ENCODE measurements at regions not wholly inside any gene's neighbourhood (a gene's known extent, or its start where the extent isn't known, plus 50 kb on each side); places are given as distances from the start of the nearest gene placed in this dataset.

- DNase-seq (ENCODE audit: low read depth in 1 of 2, low spot score in 1 of 2): no peak
These were observed 476.4 kb downstream of the MIAT start for GRCh38 chr22:27133681-27134314.

GRCh38 chr22:27134315-27134701, 476.9 kb downstream of the MIAT start:
- no peak for DNase-seq (ENCODE audit: low read depth in 1 of 2, low spot score in 1 of 2)

DNA sequence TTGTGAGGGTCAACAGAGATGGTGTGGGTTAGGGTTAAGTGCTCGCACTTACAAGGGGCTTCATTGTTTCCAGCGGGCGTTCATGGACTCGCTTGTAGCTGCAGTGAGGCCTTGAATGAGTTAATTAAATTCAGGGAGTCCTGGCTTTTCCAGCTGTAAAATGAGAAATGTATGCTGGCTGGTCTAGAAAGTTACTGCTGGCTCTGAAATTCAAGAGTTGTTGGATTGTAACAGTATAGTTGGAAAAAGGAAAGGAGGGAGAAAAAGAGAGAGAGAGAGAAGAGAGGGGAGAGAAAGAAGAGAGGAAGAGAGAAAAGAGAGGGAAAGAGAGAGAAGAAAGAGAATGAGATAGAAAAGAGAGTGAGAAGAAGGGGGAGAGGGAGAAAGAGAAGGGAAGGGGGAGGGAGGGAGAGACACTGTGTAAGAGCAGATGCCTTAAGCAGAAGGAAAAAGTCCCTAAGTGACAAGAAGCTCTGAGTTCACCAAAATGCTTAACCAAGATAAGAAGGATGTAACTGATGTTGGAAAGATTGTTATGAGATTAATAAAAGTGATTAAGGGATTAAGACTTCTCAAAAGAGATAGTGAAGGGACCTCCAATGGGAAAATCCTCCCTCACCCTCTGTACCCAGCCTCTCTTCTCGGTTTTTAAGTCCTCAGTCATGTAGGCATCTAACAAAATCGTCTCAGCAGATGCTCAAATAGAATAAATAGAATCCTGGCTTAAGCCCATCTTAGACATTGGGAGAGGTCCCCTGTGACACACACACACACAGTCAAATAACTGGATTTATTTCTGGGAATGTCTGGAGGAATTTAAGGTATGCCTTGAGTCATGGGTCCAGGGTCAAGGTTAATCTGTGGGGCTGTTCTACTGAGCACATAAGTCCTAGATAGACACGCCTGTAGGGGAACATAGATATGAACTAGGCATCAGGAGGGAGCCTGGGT, 477.9 kb downstream of the MIAT start:
- no peak for DNase-seq (ENCODE audit: low read depth in 1 of 2, low spot score in 1 of 2)

DNA sequence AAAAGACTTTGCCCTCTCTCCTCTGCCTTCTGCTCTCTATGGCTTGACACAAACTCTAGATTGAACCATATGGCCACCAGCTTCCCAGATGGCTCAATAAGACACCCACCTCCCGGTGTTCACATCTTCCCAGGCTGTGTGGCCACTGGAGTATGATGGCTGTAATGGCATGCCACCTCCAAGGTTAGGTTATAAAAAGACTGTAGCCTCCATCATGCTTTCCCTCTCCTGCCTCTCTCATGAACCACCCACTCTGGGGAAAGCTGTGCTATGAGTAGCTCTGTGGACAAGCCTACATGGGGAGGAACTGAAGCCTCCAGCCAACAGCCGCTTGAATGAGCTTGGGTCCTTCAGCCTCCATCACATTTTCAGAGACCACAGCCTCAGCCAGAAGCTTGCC, 479.2 kb downstream of the MIAT start:
- no peak for DNase-seq (ENCODE audit: low read depth in 1 of 2, low spot score in 1 of 2)

- DNase-seq (ENCODE audit: low read depth in 1 of 2, low spot score in 1 of 2): no peak
These were observed 480.5 kb downstream of the MIAT start for GRCh38 chr22:27137871-27138337.

DNA sequence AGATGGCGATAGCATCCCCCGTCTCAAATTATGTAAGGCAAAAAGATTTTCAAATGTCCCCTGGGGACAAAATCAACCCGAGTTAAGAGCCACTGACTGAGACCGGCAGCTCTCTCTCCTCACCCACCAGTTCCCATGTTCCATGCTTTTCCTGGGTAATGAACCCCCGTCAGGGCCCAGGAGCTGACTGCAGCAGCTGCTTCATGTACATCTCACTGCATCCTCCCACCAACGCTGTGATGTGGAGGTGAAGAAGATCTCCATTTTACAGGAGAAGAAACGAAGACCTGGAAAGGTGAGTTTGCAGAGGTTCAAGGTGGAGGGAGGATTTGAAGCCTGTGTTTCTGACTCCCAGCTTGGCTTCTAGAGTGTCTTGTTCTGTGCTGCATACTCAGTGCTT, 481.1 kb downstream of the MIAT start:
- no peak for DNase-seq (ENCODE audit: low read depth in 1 of 2, low spot score in 1 of 2)

DNA sequence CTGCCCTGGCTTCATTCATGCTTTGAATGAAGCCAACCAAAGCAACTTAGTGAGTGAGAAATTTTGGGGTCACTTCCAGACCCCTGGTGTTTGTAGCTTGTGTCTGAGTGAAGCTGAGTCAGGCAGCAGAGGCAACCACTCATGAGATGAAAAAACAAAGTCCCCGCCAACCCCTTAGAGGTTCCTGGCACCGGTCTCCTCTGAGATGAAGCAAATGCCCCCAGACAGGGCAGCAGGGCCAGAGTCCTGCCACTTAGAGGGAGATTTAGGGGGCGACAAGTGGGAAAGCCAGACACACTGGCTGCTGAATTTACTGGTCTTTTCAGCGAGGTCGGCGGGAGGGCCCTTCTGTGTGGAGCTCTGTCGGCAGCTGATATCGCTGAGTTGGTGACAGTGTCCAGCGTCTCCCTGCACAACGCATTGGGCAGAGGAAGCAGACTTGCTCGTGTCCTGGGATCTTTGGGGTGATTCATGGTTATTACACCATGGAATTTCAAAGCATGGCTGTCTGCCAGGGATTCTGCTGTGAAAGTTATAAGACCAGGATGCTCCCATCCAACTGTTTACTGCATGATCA, 482.6 kb downstream of the MIAT start:
- DNase-seq (ENCODE audit: low read depth in 1 of 2, low spot score in 1 of 2): no peak

DNA sequence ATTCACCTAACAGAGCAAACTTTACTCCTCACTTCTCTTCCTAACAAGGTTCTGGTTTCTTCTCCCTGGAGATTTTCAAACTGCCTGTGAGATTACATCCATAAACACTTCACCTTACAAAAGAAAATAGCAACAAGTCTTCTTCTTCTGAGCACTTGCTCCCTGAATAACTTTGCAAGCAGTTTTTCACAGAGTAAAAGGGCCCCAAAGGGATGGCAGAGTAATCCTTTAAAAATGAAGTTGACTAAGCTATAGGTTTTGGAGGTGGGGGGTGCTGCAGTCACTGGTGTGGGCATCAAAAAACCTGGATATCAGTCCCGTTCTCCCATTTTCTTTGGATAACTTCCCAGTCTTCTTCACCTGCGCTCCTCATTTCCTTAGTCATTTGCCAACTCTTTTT, 484.9 kb downstream of the MIAT start:
- no peak for DNase-seq (ENCODE audit: low read depth in 1 of 2, low spot score in 1 of 2)

GRCh38 chr22:27144321-27144720, 486.9 kb downstream of the MIAT start:
- no peak for DNase-seq (ENCODE audit: low read depth in 1 of 2, low spot score in 1 of 2)

DNA sequence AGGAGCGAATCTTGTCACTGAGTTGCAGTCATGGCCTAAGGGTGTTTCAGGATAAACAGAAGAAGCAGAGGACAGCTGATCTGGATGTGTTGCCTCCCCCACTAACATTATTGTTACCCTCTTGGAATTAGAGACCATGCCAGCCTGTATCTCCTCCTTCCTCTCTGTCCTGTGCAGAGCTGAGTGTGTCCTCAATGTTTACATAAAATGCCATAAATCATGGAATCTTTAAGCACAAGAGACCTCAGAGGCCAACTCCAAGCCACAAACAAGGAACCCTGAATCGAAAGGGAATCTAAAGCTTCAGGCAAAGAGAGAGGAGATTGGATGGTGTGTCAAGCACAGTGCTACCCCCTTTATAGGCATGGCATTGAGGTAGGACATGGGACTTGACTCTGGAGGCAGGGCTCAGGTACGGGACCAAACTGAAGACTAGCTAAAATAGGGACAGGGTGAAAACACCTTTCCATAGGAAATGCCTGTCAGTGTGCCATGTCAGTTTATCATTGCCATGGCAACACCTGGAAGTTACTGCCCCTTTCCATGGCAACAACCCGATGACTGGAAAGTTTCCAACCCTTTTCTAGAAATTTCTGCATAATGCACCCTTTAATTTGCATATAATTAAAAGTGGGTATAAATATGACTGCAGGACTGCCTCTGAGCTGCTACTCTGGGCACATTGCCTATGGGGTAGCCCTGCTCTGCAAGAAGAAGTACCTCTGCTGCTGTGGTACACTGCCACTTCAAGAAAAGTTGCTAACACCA, 489.7 kb downstream of the MIAT start:
- no peak for DNase-seq (ENCODE audit: low read depth in 1 of 2, low spot score in 1 of 2)

DNA sequence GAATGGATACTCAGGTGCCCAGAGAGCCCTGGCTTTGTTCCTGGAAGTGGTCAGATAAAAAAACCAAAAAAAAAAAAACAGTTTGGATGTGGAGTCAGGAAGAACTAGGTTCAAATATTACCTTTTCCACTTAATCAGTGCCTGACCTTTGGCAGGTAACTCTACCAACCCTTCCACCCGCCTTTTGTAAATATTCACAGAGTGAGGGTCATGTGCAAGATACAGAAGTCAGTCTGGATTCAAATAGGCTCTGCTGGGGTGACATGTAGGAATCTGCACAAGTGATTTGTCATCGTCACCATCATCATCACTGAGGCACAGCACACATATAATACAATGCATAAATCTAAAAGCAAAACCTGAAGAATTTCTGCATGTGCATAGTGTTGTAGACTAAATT, 490.7 kb downstream of the MIAT start:
- no peak for DNase-seq (ENCODE audit: low read depth in 1 of 2, low spot score in 1 of 2)

DNA sequence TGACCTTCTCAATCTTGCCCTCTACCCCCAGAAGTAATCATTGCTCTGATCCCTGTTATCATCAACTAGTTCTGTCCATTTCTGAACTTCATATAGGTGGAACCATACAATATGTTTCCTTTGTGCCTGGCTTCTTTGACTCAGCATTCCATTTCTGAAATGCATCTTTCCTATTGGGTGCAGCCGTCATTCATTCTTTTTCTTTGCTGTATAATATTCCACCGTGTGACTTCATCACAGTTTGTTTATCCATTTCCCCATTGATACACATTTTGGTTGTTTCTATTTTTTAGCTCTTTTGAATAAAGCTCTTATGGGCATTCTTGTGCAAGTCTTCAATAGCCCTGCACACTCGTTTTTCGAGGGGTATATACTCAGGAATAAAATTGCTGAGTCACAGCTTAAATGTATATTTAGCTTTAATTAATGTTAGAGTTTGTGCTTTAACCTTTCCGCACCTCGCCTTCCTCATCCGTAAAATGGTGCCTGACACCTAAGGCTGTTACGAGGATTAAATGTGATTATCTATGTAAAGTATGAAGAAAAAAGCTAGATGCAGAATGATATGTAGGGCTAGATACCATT, 491.6 kb downstream of the MIAT start:
- no peak for DNase-seq (ENCODE audit: low read depth in 1 of 2, low spot score in 1 of 2)

- no peak for DNase-seq (ENCODE audit: low read depth in 1 of 2, low spot score in 1 of 2)
These were observed 492.6 kb downstream of the MIAT start for GRCh38 chr22:27149921-27150543.

GRCh38 chr22:27150544-27150941, 493.2 kb downstream of the MIAT start:
- DNase-seq (ENCODE audit: low read depth in 1 of 2, low spot score in 1 of 2): no peak

DNA sequence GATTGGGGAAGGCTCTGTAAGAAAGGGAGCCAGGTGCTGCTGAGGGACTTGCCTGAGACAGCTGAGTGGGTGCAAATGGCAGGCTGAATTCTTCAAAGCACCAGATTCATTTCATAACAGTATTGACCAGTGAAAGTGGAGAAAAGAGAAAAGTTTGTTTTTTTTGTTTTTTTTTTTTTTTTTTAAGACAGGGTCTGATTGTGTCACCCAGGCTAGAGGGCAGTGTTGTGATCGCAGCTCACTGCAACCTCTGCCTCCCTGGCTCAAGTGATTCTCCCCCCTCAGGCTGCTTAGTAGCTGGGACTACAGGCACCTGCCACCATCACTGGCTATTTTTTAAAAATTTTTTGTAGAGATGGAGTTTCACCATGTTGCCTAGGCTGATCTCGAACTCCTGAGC, 494.0 kb downstream of the MIAT start:
- DNase-seq (ENCODE audit: low read depth in 1 of 2, low spot score in 1 of 2): no peak

DNA sequence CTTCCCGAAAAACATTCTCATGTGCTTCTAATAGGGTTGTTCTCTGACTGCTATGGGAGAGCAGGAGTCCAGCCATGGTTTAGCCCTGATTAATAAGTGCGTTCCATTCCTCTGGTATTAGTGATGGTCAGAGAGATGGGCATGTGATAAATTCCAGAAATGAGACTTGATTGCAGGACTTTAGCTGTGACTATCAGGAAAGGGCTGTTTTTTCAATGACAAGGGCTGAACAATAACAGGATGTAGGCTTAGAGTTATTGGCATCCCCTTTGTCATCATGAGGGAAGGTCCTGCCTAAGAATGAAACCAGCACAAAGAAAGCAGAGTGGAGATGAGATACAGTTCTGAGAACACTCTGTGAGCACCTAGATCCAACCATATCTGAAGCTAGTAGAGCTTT, 494.6 kb downstream of the MIAT start:
- DNase-seq (ENCODE audit: low read depth in 1 of 2, low spot score in 1 of 2): no peak

- no peak for DNase-seq (ENCODE audit: low read depth in 1 of 2, low spot score in 1 of 2)
These were observed 495.5 kb downstream of the MIAT start for GRCh38 chr22:27152883-27153282.

- no peak for DNase-seq (ENCODE audit: low read depth in 1 of 2, low spot score in 1 of 2)
These were observed 496.0 kb downstream of the MIAT start for GRCh38 chr22:27153386-27153785.

DNA sequence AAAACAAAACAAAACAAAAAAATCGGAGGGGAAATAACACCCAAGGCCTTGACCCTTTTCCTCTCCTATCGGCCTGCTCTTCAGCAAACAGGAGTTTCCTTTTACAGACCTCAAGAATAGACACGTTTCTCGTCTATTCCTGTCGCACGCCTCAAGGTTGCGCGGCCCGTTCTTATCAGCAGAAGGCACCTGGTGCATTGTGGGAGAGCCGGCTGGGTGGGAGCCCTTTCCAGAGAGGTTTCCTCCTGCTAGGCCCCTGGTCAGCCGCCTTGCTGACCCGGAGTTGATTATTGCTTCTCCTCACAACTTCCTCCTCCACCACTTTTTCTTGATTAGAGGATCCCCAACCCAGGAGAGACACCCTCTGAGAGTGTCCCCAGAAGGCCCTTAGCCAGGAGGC, 497.3 kb downstream of the MIAT start:
- DNase-seq (ENCODE audit: low read depth in 1 of 2, low spot score in 1 of 2): no peak

- DNase-seq (ENCODE audit: low read depth in 1 of 2, low spot score in 1 of 2): no peak
These were observed 499.6 kb downstream of the MIAT start for GRCh38 chr22:27156821-27157489.

All from stimulated activated CD4-positive, alpha-beta T cell treated with anti-CD3 and anti-CD28 coated beads, Interleukin-15, amount 100 ng/mL, for 1 hour (primary cell).